T-helper 2 cell treated with Interferon-gamma antibody and Interleukin-4, amounts not matched to agents 5 μg/mL and 100 μg/mL, for 36 hours (primary cell): ENCODE measurements at regions not wholly inside any gene's neighbourhood (a gene's known extent, or its start where the extent isn't known, plus 50 kb on each side); places are given as distances from the start of the nearest gene placed in this dataset.
"Not testable (repeated sequence)": the region's sequence is repeated elsewhere in the genome, so short reads cannot be mapped to it uniquely, and the experiment has no call there.

Experiments
- DNase-seq: peaks from one replicate; pipeline ENCODE4 v3.0.0; 2021; ENCODE audit warnings: low spot score
- H3K27ac Mint-ChIP-seq: one replicate; pipeline ENCODE4 v1.8.0; 2021; ENCODE audit warnings: mild to moderate bottlenecking, mixed read lengths
- H3K27me3 Mint-ChIP-seq: one replicate; pipeline ENCODE4 v1.8.0; 2021; ENCODE audit warnings: low read depth, mixed read lengths
- H3K36me3 Mint-ChIP-seq: one replicate; pipeline ENCODE4 v1.8.0; 2021; ENCODE audit warnings: low read depth, mixed read lengths
- H3K4me1 Mint-ChIP-seq: one replicate; pipeline ENCODE4 v1.8.0; 2021; ENCODE audit warnings: low read depth, mixed read lengths
- H3K4me3 Mint-ChIP-seq: one replicate; pipeline ENCODE4 v1.8.0; 2022; ENCODE audit warnings: mild to moderate bottlenecking, moderate library complexity, mixed read lengths
- H3K9me3 Mint-ChIP-seq: one replicate; pipeline ENCODE4 v1.8.0; 2021; ENCODE audit warnings: mixed read lengths

GRCh38 chr1:233460692-233461091, 133.2 kb downstream of the MAP3K21 start:
- Mint-ChIP-seq H3K27me3 (peaks cover 3% of the 10 kb centered on the region), H3K4me3 (no peak overlapping the region), H3K9me3 (no peaks in the 10 kb centered on the region), H3K36me3 (no peaks in the 10 kb centered on the region), H3K27ac (no peak overlapping the region), H3K4me1 (no peaks in the 10 kb centered on the region)
- no peak for DNase-seq

DNA sequence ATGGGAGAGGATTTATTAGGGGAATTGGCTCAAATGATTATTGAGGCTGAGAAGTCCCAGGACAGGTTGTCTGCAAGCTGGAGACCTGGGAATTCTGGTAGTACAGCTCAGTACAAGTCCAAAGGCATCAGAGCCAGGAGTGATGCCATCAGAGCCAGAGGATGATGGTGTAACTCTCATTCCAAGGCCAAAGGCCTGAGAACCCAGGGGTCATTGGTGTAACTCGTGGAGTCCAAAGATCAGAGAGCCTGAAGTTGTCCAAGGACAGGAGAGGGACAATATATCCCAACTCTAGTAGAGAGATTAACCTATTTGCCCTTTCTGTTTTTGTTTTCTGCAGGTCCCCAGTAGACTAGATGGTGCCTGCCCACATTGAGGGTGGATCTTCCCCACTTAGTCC, 134.3 kb downstream of the MAP3K21 start:
- no peaks in the 10 kb centered on the region for H3K36me3 Mint-ChIP-seq
- H3K27ac Mint-ChIP-seq, result no peak overlapping the region
- no peak overlapping the region for H3K4me3 Mint-ChIP-seq
- no peaks in the 10 kb centered on the region for H3K9me3 Mint-ChIP-seq
- DNase-seq, result no peak
- H3K27me3 Mint-ChIP-seq, result peaks cover 3% of the 10 kb centered on the region
- no peaks in the 10 kb centered on the region for H3K4me1 Mint-ChIP-seq

DNA sequence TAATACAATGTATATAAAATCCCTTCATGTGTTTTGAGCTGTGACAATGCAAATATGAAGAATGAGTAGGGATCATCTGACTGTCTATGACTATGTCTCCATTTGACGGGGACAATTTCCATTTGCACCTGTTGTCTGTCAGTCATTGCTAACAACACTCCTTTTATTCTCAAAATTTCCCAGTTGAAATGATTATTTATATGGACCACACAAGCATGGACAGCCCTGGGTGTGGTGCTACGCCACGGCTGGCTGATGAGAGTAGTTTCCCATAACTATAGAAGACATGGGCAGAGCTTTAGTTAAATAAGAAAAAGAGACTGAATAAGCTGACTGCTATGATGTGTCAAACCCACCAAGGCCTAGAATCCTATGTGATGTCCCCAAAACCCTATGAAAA, 135.8 kb downstream of the MAP3K21 start:
- no peaks in the 10 kb centered on the region for H3K36me3 Mint-ChIP-seq
- no peaks in the 10 kb centered on the region for H3K9me3 Mint-ChIP-seq
- no peaks in the 10 kb centered on the region for H3K27me3 Mint-ChIP-seq
- H3K4me1 Mint-ChIP-seq, result no peaks in the 10 kb centered on the region
- no peak overlapping the region for H3K27ac Mint-ChIP-seq
- no peak for DNase-seq
- H3K4me3 Mint-ChIP-seq, result no peak overlapping the region

DNA sequence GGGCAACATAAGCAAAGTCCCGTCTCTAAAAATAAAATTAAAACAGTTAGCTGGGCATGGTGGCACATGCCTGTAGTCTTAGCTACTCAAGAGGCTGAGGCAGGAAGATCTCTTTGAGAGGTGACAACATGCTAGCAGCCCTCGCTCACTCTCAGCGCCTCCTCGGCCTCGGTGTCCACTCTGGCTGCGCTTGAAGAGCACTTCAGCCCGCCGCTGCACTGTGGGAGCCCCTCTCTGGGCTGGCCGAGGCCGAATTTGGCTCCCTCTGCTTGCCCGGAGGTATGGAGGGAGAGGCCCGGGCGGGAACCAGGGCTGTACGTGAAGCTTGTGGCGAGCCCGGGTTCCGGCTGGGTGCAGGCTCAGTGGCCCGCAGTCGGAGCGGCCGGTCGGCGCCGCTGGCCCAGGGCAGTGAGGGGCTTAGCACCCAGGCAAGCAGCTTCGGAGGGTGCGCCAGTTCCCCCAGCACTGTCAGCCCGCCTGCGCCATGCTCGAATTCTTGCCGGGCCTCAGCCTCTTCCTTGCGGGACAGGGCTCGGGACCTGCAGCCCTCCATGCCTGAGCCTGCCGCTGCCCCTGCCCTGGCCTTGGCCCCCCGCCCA, 138.3 kb downstream of the MAP3K21 start:
- no peak for DNase-seq
- Mint-ChIP-seq H3K27me3 (no peaks in the 10 kb centered on the region), H3K36me3 (no peaks in the 10 kb centered on the region), H3K4me1 (no peaks in the 10 kb centered on the region), H3K9me3 (no peaks in the 10 kb centered on the region), H3K4me3 (no peak overlapping the region), H3K27ac (no peak overlapping the region)

- Mint-ChIP-seq H3K4me3 (no peak overlapping the region), H3K4me1 (no peaks in the 10 kb centered on the region), H3K27ac (no peak overlapping the region), H3K27me3 (peaks cover 7% of the 10 kb centered on the region), H3K9me3 (peaks cover 3% of the 10 kb centered on the region), H3K36me3 (no peaks in the 10 kb centered on the region)
- no peak for DNase-seq
Observed at GRCh38 chr1:233470741-233471499, 143.0 kb upstream of the KCNK1 start.

GRCh38 chr1:233471851-233472250, 142.1 kb upstream of the KCNK1 start:
- H3K27me3 Mint-ChIP-seq, H3K27ac Mint-ChIP-seq, H3K9me3 Mint-ChIP-seq, DNase-seq, H3K4me1 Mint-ChIP-seq, H3K36me3 Mint-ChIP-seq, H3K4me3 Mint-ChIP-seq: not testable (repeated sequence)

GRCh38 chr1:233472796-233473195, 141.1 kb upstream of the KCNK1 start:
- H3K27ac Mint-ChIP-seq, H3K36me3 Mint-ChIP-seq: not testable (repeated sequence)

GRCh38 chr1:233473549-233474204, 140.2 kb upstream of the KCNK1 start:
- Mint-ChIP-seq H3K4me1 (no peaks in the 10 kb centered on the region), H3K27me3 (peaks cover 16% of the 10 kb centered on the region), H3K36me3 (no peaks in the 10 kb centered on the region), H3K9me3 (peaks cover 3% of the 10 kb centered on the region), H3K27ac (no peak overlapping the region), H3K4me3 (no peak overlapping the region)
- no peak for DNase-seq

More at GRCh38 chr1:233472796-233473195, 141.1 kb upstream of the KCNK1 start:
- DNase-seq, H3K4me1 Mint-ChIP-seq, H3K9me3 Mint-ChIP-seq, H3K4me3 Mint-ChIP-seq: not testable (repeated sequence)
- peaks cover 16% of the 10 kb centered on the region for H3K27me3 Mint-ChIP-seq

DNA sequence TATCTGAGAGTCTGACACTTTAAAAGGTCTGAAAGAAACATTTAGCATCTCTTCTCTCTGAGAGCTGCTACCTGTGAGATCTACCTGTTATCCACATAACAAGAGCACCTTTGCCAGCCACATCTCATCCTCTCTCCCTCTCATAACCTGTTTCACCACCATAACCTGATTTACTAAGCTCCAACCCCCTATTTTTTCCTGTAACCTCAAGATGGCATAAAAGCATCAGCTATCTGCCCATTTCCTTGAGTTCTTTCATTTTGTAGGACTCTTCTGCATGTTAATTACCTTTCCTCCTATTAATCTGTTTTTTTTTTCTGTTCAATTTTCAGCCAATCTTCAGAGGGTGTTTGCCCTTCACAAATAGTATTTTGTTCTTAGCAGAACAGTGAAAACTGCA, 136.5 kb upstream of the KCNK1 start:
- H3K27me3 Mint-ChIP-seq, result peaks cover 16% of the 10 kb centered on the region
- no peak for DNase-seq
- no peaks in the 10 kb centered on the region for H3K36me3 Mint-ChIP-seq
- no peaks in the 10 kb centered on the region for H3K4me1 Mint-ChIP-seq
- no peak overlapping the region for H3K27ac Mint-ChIP-seq
- H3K9me3 Mint-ChIP-seq, result no peaks in the 10 kb centered on the region
- H3K4me3 Mint-ChIP-seq, result no peak overlapping the region

- Mint-ChIP-seq H3K36me3 (no peaks in the 10 kb centered on the region), H3K27ac (no peak overlapping the region), H3K4me1 (no peaks in the 10 kb centered on the region), H3K9me3 (no peaks in the 10 kb centered on the region), H3K27me3 (peaks cover 16% of the 10 kb centered on the region), H3K4me3 (no peak overlapping the region)
- DNase-seq, result no peak
Observed at GRCh38 chr1:233478611-233479010, 135.3 kb upstream of the KCNK1 start.

DNA sequence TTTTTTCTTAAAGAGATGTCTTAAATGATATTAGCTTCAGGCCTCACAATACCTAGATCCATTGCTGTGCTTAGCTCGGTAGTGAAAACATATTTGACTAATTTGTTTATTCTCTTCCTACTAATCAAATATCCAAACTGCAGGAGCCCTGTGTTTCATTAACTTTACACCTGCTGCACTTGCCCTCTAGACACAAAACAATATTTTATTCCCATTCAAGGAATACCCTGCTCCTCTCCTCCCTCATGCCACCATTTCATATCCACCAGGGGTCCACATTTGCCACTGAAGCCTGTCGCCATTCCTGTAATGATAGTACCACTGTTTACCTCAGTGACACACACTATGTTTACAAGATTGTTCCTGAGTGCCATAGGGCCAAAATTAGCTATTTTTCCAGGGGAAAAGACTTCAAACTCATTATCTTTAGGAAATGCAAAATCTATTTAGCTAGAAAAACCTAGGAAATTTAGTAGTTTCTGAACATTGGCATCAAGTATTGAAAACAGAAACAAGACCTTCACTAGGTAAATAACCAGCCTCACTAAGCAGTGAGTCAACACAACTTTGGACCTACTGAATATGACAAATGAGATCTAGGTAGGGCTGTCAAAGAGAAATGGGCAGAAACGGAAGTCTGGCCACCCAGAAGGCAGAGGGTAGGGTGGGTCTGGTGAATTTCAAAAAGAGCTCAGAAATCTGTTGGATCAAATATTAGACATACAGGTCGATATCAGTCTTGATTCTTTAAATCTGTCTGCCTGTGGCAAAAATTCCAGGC, 134.6 kb upstream of the KCNK1 start:
- H3K36me3 Mint-ChIP-seq, result no peaks in the 10 kb centered on the region
- peaks cover 16% of the 10 kb centered on the region for H3K27me3 Mint-ChIP-seq
- no peak overlapping the region for H3K27ac Mint-ChIP-seq
- no peaks in the 10 kb centered on the region for H3K4me1 Mint-ChIP-seq
- no peak for DNase-seq
- H3K9me3 Mint-ChIP-seq, result no peaks in the 10 kb centered on the region
- no peak overlapping the region for H3K4me3 Mint-ChIP-seq

DNA sequence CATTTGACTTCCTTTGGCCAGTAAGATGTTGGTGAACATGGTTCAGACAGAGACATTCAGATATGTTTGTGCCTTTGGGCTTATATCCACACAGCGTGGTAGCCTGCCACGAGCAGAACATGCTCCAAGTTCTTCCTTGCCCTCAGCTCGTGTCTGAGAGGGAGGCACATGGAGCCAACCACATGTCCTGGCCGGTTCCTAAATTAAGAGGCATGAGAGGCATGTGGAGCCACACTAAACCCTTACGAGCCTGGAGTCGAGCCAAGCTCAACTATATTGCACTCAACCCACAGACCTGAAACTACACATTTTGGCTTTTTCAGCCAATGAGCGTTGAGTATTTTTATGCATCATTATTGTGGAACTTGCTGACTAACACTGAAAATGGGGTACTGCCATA, 133.7 kb upstream of the KCNK1 start:
- H3K27me3 Mint-ChIP-seq, result peaks cover 11% of the 10 kb centered on the region
- DNase-seq, result no peak
- no peak overlapping the region for H3K27ac Mint-ChIP-seq
- no peaks in the 10 kb centered on the region for H3K36me3 Mint-ChIP-seq
- no peaks in the 10 kb centered on the region for H3K9me3 Mint-ChIP-seq
- H3K4me3 Mint-ChIP-seq, result no peak overlapping the region
- H3K4me1 Mint-ChIP-seq, result no peaks in the 10 kb centered on the region

GRCh38 chr1:233482388-233482787, 131.5 kb upstream of the KCNK1 start:
- H3K36me3 Mint-ChIP-seq, result no peaks in the 10 kb centered on the region
- no peak for DNase-seq
- no peaks in the 10 kb centered on the region for H3K4me1 Mint-ChIP-seq
- no peak overlapping the region for H3K27ac Mint-ChIP-seq
- H3K9me3 Mint-ChIP-seq, result no peaks in the 10 kb centered on the region
- no peak overlapping the region for H3K4me3 Mint-ChIP-seq
- H3K27me3 Mint-ChIP-seq, result peaks cover 2% of the 10 kb centered on the region

GRCh38 chr1:233485385-233485784, 128.5 kb upstream of the KCNK1 start:
- peaks cover 4% of the 10 kb centered on the region for H3K9me3 Mint-ChIP-seq
- DNase-seq, result no peak
- H3K36me3 Mint-ChIP-seq, result no peaks in the 10 kb centered on the region

More at GRCh38 chr1:233485385-233485784, 128.5 kb upstream of the KCNK1 start:
- Mint-ChIP-seq H3K27me3 (peaks cover 4% of the 10 kb centered on the region), H3K27ac (no peak overlapping the region), H3K4me1 (peaks cover 3% of the 10 kb centered on the region), H3K4me3 (no peak overlapping the region)
